Epidermal melanocyte (primary cell): ENCODE measurements at regions not wholly inside any gene's neighbourhood (a gene's known extent, or its start where the extent isn't known, plus 50 kb on each side); places are given as distances from the start of the nearest gene placed in this dataset.
"Not testable (repeated sequence)": the region's sequence is repeated elsewhere in the genome, so short reads cannot be mapped to it uniquely, and the experiment has no call there.

ENCODE experiments used
- DNase-seq: peaks from one replicate; pipeline ENCODE4 v3.0.0; 2011; ENCODE audit warnings: low spot score; ENCODE audit not compliant: insufficient read length

GRCh38 chr18:5021558-5021957 is 175.5 kb downstream of the AKAIN1 start:
- DNase-seq = no peak

GRCh38 chr18:5015213-5015612 is 181.8 kb downstream of the AKAIN1 start:
- no peak for DNase-seq

- not testable (repeated sequence) for DNase-seq
These were observed 192.8 kb downstream of the AKAIN1 start for GRCh38 chr18:5004031-5004820.

- no peak for DNase-seq
These were observed 202.3 kb downstream of the AKAIN1 start for GRCh38 chr18:4994710-4995109.

- DNase-seq = no peak
These were observed 209.3 kb downstream of the AKAIN1 start for GRCh38 chr18:4987452-4988405.

GRCh38 chr18:4986677-4987076 is 210.4 kb downstream of the AKAIN1 start:
- DNase-seq = no peak

- DNase-seq = no peak
These were observed 211.0 kb downstream of the AKAIN1 start for GRCh38 chr18:4986066-4986465.

- no peak for DNase-seq
These were observed 235.7 kb downstream of the AKAIN1 start for GRCh38 chr18:4961121-4961909.

GRCh38 chr18:4960578-4960977 is 236.5 kb downstream of the AKAIN1 start:
- DNase-seq = no peak

GRCh38 chr18:4931209-4931608 is 265.8 kb downstream of the AKAIN1 start:
- DNase-seq = no peak

GRCh38 chr18:4921548-4921947 is 275.5 kb downstream of the AKAIN1 start:
- no peak for DNase-seq

- not testable (repeated sequence) for DNase-seq
These were observed 279.5 kb downstream of the AKAIN1 start for GRCh38 chr18:4917509-4917908.

GRCh38 chr18:4908328-4908727 is 288.7 kb downstream of the AKAIN1 start:
- no peak for DNase-seq

- no peak for DNase-seq
These were observed 290.2 kb downstream of the AKAIN1 start for GRCh38 chr18:4906856-4907255.

GRCh38 chr18:4888251-4889040 is 308.6 kb downstream of the AKAIN1 start:
- DNase-seq = no peak

- DNase-seq = no peak
These were observed 318.6 kb downstream of the AKAIN1 start for GRCh38 chr18:4878480-4878879.

GRCh38 chr18:4871197-4871596 is 325.9 kb downstream of the AKAIN1 start:
- DNase-seq = no peak

GRCh38 chr18:4870177-4870773 is 326.8 kb downstream of the AKAIN1 start:
- DNase-seq = no peak

- no peak for DNase-seq
These were observed 327.9 kb downstream of the AKAIN1 start for GRCh38 chr18:4869155-4869554.

GRCh38 chr18:4858379-4859127 is 338.5 kb downstream of the AKAIN1 start:
- DNase-seq = no peak
